ENCODE measurements at regions not wholly inside any gene's neighbourhood (a gene's known extent, or its start where the extent isn't known, plus 50 kb on each side); places are given as distances from the start of the nearest gene placed in this dataset.
A peak's percentile ranks its signal among the peaks of the same experiment; 100 is the strongest.
"Not testable (repeated sequence)": the region's sequence is repeated elsewhere in the genome, so short reads cannot be mapped to it uniquely, and the experiment has no call there.

DNA sequence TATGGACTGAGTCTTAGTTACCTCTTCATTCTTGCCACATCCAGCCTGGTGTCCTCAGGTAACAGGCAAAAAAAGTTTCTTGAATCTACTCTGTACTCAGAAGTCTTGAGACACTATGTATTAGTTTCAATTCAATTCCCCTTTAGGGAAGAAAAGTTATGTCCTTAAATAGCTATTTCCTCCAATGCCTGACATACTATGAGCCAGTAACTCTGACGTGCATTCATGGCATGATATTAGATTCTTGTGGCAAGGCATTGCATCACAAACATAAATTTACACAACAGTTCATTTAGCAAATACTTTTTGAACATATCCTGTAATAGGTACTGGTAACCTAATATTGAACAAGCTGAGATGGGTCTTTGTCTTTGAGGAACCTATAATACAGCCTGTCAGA, 109.3 kb upstream of the FOXB1 start:
- DNase-seq = no peak

DNA sequence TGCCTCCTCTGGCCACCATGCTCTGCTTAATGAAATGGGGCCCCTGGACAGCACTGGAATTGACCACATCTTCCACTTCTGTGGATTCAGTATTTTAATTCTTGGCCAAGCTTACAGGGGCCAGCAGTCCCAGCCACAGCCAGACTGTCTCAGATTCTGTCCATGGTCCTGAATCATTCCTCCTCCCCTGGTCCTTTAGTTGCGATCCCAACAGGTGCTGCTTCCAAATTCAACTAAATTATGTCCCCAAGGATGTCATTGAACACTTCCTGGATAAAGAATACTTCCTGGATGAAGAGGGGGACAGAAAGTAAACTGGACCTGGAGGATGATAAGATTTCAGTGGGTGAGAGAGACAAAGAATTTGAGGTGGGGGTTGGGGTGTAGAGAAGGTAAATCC, 111.1 kb upstream of the FOXB1 start:
- DNase-seq = peak; percentile 14

- not testable (repeated sequence) for DNase-seq
These were observed 116.2 kb upstream of the FOXB1 start for GRCh38 chr15:59887870-59888269.

DNA sequence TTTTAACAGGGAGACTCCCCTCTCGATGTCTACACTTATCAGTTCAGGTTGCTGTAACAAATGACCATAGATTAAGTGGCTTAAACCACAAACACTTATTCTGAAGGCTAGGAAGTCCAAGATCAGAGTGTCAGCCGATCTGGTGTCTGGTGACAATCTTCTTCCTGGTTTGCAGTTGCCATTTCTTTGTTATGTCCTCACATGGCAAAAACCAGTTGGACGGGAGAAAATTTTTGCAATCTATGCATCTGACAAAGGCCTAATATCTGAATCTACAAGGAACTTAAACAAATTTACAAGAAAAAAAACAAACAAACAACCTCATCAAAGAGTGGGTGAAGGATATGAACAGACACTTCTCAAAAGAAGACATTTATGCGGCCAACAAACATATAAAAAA, 116.9 kb upstream of the FOXB1 start:
- no peak for DNase-seq

- DNase-seq = no peak
These were observed 117.7 kb upstream of the FOXB1 start for GRCh38 chr15:59886441-59886840.

- peak; percentile 60 for DNase-seq
These were observed 118.3 kb upstream of the FOXB1 start for GRCh38 chr15:59885832-59886231.

DNA sequence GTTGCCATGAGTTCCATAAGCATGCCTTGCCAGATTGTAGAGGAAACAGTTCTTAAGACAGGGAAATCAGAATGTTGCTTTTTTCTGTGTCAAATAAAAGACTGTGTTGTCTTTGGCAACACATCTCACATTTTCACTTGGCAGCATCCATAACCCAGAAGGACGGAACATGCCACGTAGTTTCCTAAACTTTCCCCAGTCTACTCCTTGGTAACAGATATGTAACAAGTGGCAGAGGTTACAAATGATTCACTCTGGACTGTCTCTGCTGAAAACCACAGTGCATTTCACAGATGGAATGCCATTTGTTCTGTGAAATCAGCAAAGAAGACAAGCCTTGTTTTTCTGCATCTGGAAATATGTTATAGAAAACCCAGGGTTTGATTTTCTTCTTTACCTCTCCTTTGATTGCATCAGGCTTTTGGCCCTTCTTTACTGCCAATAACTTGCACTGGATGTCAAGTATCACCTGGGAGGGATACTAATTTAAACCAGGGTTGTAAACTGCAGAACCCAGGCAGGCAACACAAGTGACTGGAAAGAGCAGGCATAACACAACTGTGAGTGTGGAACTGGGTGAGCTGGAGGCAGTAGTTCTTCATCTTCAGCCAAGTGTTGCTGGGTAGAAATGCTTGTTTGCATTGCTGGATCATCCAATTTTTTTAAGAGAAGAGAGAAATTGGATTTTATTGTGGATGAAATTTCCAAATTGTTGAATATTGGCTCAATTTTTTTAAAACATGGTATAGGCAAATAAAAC, 124.4 kb upstream of the FOXB1 start:
- DNase-seq = peak; percentile 88

DNA sequence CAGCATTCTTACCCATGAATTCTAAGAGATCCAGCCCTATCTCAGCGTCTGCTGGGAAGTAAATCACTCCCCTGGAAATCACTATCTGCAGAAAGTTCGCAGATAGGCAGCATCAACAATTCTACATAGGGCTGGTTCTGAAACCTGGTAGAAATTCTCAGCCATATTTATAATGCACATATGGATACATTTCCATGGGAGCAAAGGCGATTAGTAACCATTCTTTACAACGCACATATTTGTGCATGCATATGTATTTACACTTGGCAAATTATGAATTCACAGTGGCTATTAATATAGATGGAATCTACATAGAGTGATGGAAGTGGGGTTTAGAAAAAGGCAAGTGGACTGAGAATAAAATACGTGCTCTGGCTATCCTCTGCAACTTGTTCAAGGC, 128.0 kb upstream of the FOXB1 start:
- DNase-seq = no peak

DNA sequence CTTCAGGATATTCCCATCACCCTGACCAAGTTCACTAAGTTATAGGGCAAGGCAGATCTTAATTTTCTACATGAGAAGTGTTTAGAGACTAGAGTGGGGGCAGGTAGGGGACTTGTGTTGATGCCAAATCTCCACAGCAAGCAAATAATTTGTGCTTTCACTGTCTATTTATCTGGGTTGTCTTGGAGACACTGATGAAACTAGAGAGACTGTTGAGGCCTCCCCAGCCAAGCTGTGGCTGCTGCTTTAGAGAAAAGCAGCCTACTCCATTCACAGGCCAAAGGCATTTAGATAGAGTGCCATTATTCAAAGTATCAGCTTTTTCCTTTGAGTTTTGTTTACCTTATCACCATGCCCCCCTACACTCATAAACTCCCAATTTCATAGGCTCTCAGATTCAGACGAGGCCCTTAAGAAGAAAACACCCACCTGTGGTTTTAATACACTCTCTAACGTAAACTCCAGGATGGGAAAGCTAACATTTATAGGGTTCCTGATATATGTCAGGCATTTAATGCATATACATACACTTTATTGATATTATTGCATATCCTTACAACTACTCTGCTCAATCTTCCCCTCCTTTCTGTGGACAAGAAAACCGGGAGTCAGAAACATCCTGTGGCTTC, 130.4 kb upstream of the FOXB1 start:
- DNase-seq = no peak

- DNase-seq = no peak
These were observed 136.8 kb upstream of the FOXB1 start for GRCh38 chr15:59867086-59867855.

- no peak for DNase-seq
These were observed 137.5 kb upstream of the FOXB1 start for GRCh38 chr15:59866642-59867041.

- no peak for DNase-seq
These were observed 141.6 kb upstream of the FOXB1 start for GRCh38 chr15:59862191-59863155.

DNA sequence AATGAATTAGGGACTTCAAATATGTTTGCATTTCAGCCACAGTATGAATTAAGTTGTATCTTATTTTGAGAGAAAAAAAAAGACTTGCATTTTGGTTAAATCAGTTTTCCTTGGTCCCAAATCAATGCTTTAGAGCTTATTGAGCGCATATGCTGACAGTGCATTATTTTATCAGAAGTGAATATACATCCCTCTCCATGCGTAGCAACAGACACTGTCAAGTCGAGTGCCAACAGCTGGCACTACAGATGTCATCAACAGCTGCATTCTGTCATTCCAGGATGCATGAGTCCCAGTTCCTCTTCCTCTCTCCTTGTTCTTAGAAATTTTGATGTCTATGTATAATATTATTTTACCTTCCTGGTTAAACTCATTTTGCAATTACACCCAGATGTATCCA, 156.1 kb upstream of the FOXB1 start:
- no peak for DNase-seq

DNA sequence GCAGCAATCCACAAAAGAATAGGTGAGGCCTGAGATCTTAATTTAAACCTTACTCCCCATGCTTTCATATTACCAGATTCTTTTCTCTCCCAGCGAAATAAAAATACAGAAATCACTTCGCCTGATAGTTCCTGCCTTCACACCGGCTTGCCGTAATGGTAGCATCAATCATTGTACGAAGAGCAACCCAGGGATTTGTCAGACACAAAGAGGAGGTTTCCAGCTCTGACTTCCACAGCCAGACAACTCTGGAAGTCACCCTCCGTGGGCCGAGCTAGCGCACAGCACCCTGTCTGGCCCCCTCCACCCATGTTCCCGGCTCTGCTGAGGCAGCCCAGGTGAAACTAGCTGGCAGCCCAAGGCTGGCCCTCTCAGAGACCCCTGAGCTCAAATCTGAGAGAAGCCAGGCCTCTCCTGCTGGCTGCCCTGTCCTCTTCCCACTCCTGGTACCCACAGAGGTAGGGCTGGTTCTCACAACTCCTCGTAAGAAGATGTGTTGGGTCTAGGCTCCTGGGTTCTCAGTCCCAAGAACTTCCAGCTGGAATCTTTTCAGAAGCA, 156.9 kb upstream of the BNIP2 start:
- no peak for DNase-seq

GRCh38 chr15:59843609-59844008, 154.5 kb upstream of the BNIP2 start:
- no peak for DNase-seq

- no peak for DNase-seq
These were observed 151.9 kb upstream of the BNIP2 start for GRCh38 chr15:59841036-59841435.

DNA sequence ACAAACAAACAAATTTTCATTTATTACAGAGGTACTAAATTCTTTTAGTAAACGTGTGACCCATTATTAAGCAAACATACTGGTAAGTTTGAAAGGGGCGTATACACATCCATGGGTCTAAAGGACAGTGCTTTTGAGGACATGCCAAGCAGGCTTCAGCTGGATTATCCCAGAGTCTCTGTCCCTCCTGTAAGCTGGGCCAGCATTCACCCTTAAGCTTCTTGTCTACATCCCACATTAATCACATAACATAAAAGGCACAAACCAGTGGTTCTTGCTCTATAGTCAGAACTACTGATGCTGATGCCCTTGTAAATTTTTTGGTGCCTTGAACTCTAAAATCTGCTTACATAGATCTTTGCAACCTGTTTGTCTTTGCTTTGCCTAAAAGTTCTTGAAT, 150.8 kb upstream of the BNIP2 start:
- no peak for DNase-seq

DNA sequence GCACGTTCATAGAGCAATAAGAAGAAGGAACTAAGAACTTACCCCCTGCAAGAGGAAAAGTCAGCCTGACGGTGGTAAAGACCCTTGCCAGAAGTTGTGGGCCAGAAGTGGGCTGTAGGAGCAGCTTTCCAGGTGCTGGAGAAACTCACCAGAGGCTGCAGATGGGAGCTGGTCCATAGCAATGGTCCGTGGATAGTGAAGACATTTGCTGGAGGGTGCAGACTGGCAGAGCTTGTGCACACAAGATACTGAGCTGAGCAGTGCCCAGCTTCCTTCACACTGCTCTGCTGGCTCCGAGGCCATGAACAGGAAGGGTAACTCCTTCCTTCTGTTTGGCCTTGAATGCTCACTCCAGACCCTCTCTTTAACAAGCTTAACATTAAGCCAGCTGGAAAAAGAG, 149.8 kb upstream of the BNIP2 start:
- DNase-seq = no peak

- no peak for DNase-seq
These were observed 146.7 kb upstream of the BNIP2 start for GRCh38 chr15:59835776-59836175.

- DNase-seq = no peak
These were observed 145.4 kb upstream of the BNIP2 start for GRCh38 chr15:59834528-59834927.

- no peak for DNase-seq
These were observed 144.2 kb upstream of the BNIP2 start for GRCh38 chr15:59833366-59833765.

GRCh38 chr15:59830873-59831272, 141.8 kb upstream of the BNIP2 start:
- DNase-seq = no peak

GRCh38 chr15:59830098-59830497, 141.0 kb upstream of the BNIP2 start:
- DNase-seq = no peak

Measured in fibroblast of upper back skin (primary cell).